Muscle layer of colon (tissue), 2 donors: ENCODE measurements at regions not wholly inside any gene's neighbourhood (a gene's known extent, or its start where the extent isn't known, plus 50 kb on each side); places are given as distances from the start of the nearest gene placed in this dataset.

Experiments
- H3K27ac ChIP-seq: one replicate; pipeline ENCODE4 v1.7.0; 2013; ENCODE audit warnings: low read depth, mild to moderate bottlenecking, low read length, moderate library complexity
- H3K27me3 ChIP-seq, 2 donors: one replicate each; pipeline ENCODE4 v1.7.0; 2013; ENCODE audit warnings: low read length in 2 of 2, mild to moderate bottlenecking in 2 of 2; ENCODE audit not compliant: insufficient read depth in 2 of 2, control insufficient read depth in 1 of 2
- H3K36me3 ChIP-seq: one replicate; pipeline ENCODE4 v1.7.0; 2013; ENCODE audit warnings: mild to moderate bottlenecking, low read length; ENCODE audit not compliant: insufficient read depth
- H3K4me1 ChIP-seq: one replicate; pipeline ENCODE4 v1.7.0; 2013; ENCODE audit warnings: mild to moderate bottlenecking, low read length; ENCODE audit not compliant: insufficient read depth
- H3K4me3 ChIP-seq, 2 donors: one replicate each; pipeline ENCODE4 v1.7.0; 2013; ENCODE audit warnings: low read length in 2 of 2, low read depth in 1 of 2, mild to moderate bottlenecking in 1 of 2, moderate library complexity in 1 of 2
- H3K9ac ChIP-seq: one replicate; pipeline ENCODE4 v1.7.0; 2013; ENCODE audit warnings: low read length
- H3K9me3 ChIP-seq: one replicate; pipeline ENCODE4 v1.7.0; 2013; ENCODE audit warnings: mild to moderate bottlenecking, low read length
- donor health status: abdominal sarcoma.
- donor health status: Adenocarcinoma of cecum.

GRCh38 chr14:89004166-89004565, 179.7 kb downstream of the TTC8 start:
- no peak overlapping the region for H3K4me3 ChIP-seq
- H3K27me3 ChIP-seq, result no peaks in the 10 kb centered on the region
- H3K9ac ChIP-seq, result no peak overlapping the region
- no peaks in the 10 kb centered on the region for H3K36me3 ChIP-seq
- H3K27ac ChIP-seq, result no peak overlapping the region
- no peaks in the 10 kb centered on the region for H3K9me3 ChIP-seq
- no peaks in the 10 kb centered on the region for H3K4me1 ChIP-seq

GRCh38 chr14:89007906-89008305, 183.5 kb downstream of the TTC8 start:
- H3K9me3 ChIP-seq, result no peaks in the 10 kb centered on the region
- no peaks in the 10 kb centered on the region for H3K4me1 ChIP-seq
- no peak overlapping the region for H3K27ac ChIP-seq
- H3K9ac ChIP-seq, result no peak overlapping the region
- no peak overlapping the region for H3K4me3 ChIP-seq
- no peaks in the 10 kb centered on the region for H3K36me3 ChIP-seq
- H3K27me3 ChIP-seq, result no peaks in the 10 kb centered on the region

- no peak overlapping the region for H3K27ac ChIP-seq
- H3K9ac ChIP-seq, result no peak overlapping the region
- no peak overlapping the region for H3K4me3 ChIP-seq
- no peaks in the 10 kb centered on the region for H3K27me3 ChIP-seq
- H3K36me3 ChIP-seq, result no peaks in the 10 kb centered on the region
- no peaks in the 10 kb centered on the region for H3K4me1 ChIP-seq
- H3K9me3 ChIP-seq, result no peaks in the 10 kb centered on the region
These were observed 187.2 kb downstream of the TTC8 start for GRCh38 chr14:89011355-89012281.

GRCh38 chr14:89012282-89013097, 188.0 kb downstream of the TTC8 start:
- H3K9me3 ChIP-seq, result no peaks in the 10 kb centered on the region
- no peaks in the 10 kb centered on the region for H3K36me3 ChIP-seq
- no peaks in the 10 kb centered on the region for H3K27me3 ChIP-seq
- H3K4me1 ChIP-seq, result no peaks in the 10 kb centered on the region
- no peak overlapping the region for H3K27ac ChIP-seq
- H3K9ac ChIP-seq, result no peak overlapping the region
- no peak overlapping the region for H3K4me3 ChIP-seq

- Histone ChIP-seq H3K27me3 (no peaks in the 10 kb centered on the region), H3K4me3 (no peak overlapping the region), H3K36me3 (no peaks in the 10 kb centered on the region), H3K9me3 (no peaks in the 10 kb centered on the region), H3K27ac (no peak overlapping the region), H3K4me1 (no peaks in the 10 kb centered on the region), H3K9ac (no peak overlapping the region)
These were observed 188.7 kb downstream of the TTC8 start for GRCh38 chr14:89013098-89013504.

- H3K9me3 ChIP-seq, result no peaks in the 10 kb centered on the region
- no peak overlapping the region for H3K27ac ChIP-seq
- H3K36me3 ChIP-seq, result no peaks in the 10 kb centered on the region
- no peaks in the 10 kb centered on the region for H3K27me3 ChIP-seq
- no peaks in the 10 kb centered on the region for H3K4me1 ChIP-seq
- H3K9ac ChIP-seq, result no peak overlapping the region
- no peak overlapping the region for H3K4me3 ChIP-seq
These were observed 189.5 kb downstream of the TTC8 start for GRCh38 chr14:89013698-89014568.

GRCh38 chr14:89014569-89014850, 190.1 kb downstream of the TTC8 start:
- Histone ChIP-seq H3K36me3 (no peaks in the 10 kb centered on the region), H3K27me3 (no peaks in the 10 kb centered on the region)

GRCh38 chr14:89015016-89015415, 190.6 kb downstream of the TTC8 start:
- no peak overlapping the region for H3K4me3 ChIP-seq
- no peaks in the 10 kb centered on the region for H3K4me1 ChIP-seq
- no peaks in the 10 kb centered on the region for H3K27me3 ChIP-seq
- H3K27ac ChIP-seq, result no peak overlapping the region
- no peaks in the 10 kb centered on the region for H3K36me3 ChIP-seq
- H3K9ac ChIP-seq, result no peak overlapping the region
- H3K9me3 ChIP-seq, result no peaks in the 10 kb centered on the region

More at GRCh38 chr14:89014569-89014850, 190.1 kb downstream of the TTC8 start:
- Histone ChIP-seq H3K4me1 (no peaks in the 10 kb centered on the region), H3K27ac (no peak overlapping the region), H3K9ac (no peak overlapping the region), H3K9me3 (no peaks in the 10 kb centered on the region), H3K4me3 (no peak overlapping the region)

- H3K27ac ChIP-seq, result no peak overlapping the region
- H3K27me3 ChIP-seq, result no peaks in the 10 kb centered on the region
- no peak overlapping the region for H3K4me3 ChIP-seq
- no peaks in the 10 kb centered on the region for H3K9me3 ChIP-seq
- no peaks in the 10 kb centered on the region for H3K4me1 ChIP-seq
- H3K9ac ChIP-seq, result no peak overlapping the region
- H3K36me3 ChIP-seq, result no peaks in the 10 kb centered on the region
These were observed 193.0 kb downstream of the TTC8 start for GRCh38 chr14:89017417-89017816.

- H3K36me3 ChIP-seq, result no peaks in the 10 kb centered on the region
- no peaks in the 10 kb centered on the region for H3K9me3 ChIP-seq
- no peak overlapping the region for H3K27ac ChIP-seq
- no peak overlapping the region for H3K9ac ChIP-seq
- H3K4me1 ChIP-seq, result no peaks in the 10 kb centered on the region
- H3K4me3 ChIP-seq, result no peak overlapping the region
- H3K27me3 ChIP-seq, result peaks cover 0 to 8% of the 10 kb centered on the region in 2 donors
These were observed 197.8 kb downstream of the TTC8 start for GRCh38 chr14:89022274-89022673.

GRCh38 chr14:89024691-89025090, 200.2 kb downstream of the TTC8 start:
- Histone ChIP-seq H3K27me3 (peaks cover 11 to 12% of the 10 kb centered on the region in 2 donors), H3K9me3 (peaks cover 5% of the 10 kb centered on the region), H3K36me3 (no peaks in the 10 kb centered on the region), H3K4me1 (peaks cover 5% of the 10 kb centered on the region), H3K9ac (no peak overlapping the region), H3K4me3 (no peak overlapping the region), H3K27ac (no peak overlapping the region)
